H1 (cell line): ENCODE measurements at regions not wholly inside any gene's neighbourhood (a gene's known extent, or its start where the extent isn't known, plus 50 kb on each side); places are given as distances from the start of the nearest gene placed in this dataset.

Source experiments
- BACH1 ChIP-seq: IDR thresholded peaks from 2 replicates; pipeline ENCODE4 v1.6.1; 2012; ENCODE audit warnings: low read length, improper control_type of control experiment
- CBX8 ChIP-seq: fragments of 300-800, 300-1000 bp; sonication (generic); IDR thresholded peaks from 2 replicates; pipeline ENCODE4 v1.7.1; 2016; ENCODE audit warnings: low read depth, low read length, borderline replicate concordance
- CTCF ChIP-seq, 3 experiments: IDR thresholded peaks; 1 replicate in 2 of 3; 2 replicates in 1 of 3; pipeline versions ENCODE4 v1.5.1 to v1.6.1; 2011; ENCODE audit warnings: low read length in 3 of 3, mild to moderate bottlenecking in 3 of 3, inconsistent platforms in 2 of 3, low read depth in 1 of 3, moderate library complexity in 1 of 3; ENCODE audit not compliant: insufficient read depth in 1 of 3; ENCODE audit errors: control extremely low read depth in 1 of 3
- EP300 ChIP-seq, 2 experiments: IDR thresholded peaks; 1 replicate in 1 of 2; 2 replicates in 1 of 2; pipeline ENCODE4 v1.6.1; 2011 to 2012; ENCODE audit warnings: low read depth in 2 of 2, low read length in 2 of 2, mild to moderate bottlenecking in 2 of 2, borderline replicate concordance in 1 of 2, inconsistent platforms in 1 of 2, moderate library complexity in 1 of 2
- GTF2F1 ChIP-seq: IDR thresholded peaks from 2 replicates; pipeline ENCODE4 v1.6.1; 2012; ENCODE audit warnings: low read depth, low read length, improper control_type of control experiment, borderline replicate concordance
- JUN ChIP-seq: IDR thresholded peaks from 2 replicates; pipeline ENCODE4 v1.6.1; 2011; ENCODE audit warnings: low read depth, mild to moderate bottlenecking, improper control_type of control experiment, low read length
- POLR2A ChIP-seq, 2 experiments: IDR thresholded peaks; 1 replicate in 1 of 2; 2 replicates in 1 of 2; pipeline ENCODE4 v1.6.1; 2011; ENCODE audit warnings: low read depth in 2 of 2, low read length in 2 of 2, mild to moderate bottlenecking in 2 of 2; ENCODE audit errors: control extremely low read depth in 1 of 2
- RAD21 ChIP-seq, 2 experiments: IDR thresholded peaks in 1 of 2; conservative IDR thresholded peaks in 1 of 2; 2 replicates each; pipeline ENCODE4 v1.6.1; 2011; ENCODE audit warnings: low read depth in 2 of 2, low read length in 2 of 2, improper control_type of control experiment in 1 of 2, inconsistent platforms in 1 of 2, mild to moderate bottlenecking in 1 of 2, moderate library complexity in 1 of 2
- RBBP5 ChIP-seq: IDR thresholded peaks from 2 replicates; pipeline ENCODE4 v1.7.1; 2012; ENCODE audit warnings: low read depth, mild to moderate bottlenecking, inconsistent platforms, low read length, moderate library complexity, borderline replicate concordance

- TF ChIP-seq CBX8 (no peak), JUN (no peak), CTCF (IDR thresholded peaks at IDR 0.05; ENCODE audit: control extremely low read depth in 1 of 3, insufficient read depth in 1 of 3, low read depth in 1 of 3, low read length in 3 of 3) (no peak), BACH1 (no peak), POLR2A (IDR thresholded peaks at IDR 0.05; ENCODE audit: control extremely low read depth in 1 of 2, low read depth in 2 of 2, low read length in 2 of 2) (no peak), RBBP5 (no peak), GTF2F1 (no peak), EP300 (IDR thresholded peaks at IDR 0.05; ENCODE audit: borderline replicate concordance in 1 of 2, low read depth in 2 of 2, low read length in 2 of 2) (no peak), RAD21 (IDR thresholded peaks at IDR 0.05 in 1 of 2, conservative IDR thresholded peaks at IDR 0.05 in 1 of 2; ENCODE audit: low read depth in 2 of 2, low read length in 2 of 2) (no peak)
These were observed 341.3 kb downstream of the RASEF start for GRCh38 chr9:82721593-82721992.
